Sigmoid colon (tissue), 4 donors: ENCODE measurements at regions not wholly inside any gene's neighbourhood (a gene's known extent, or its start where the extent isn't known, plus 50 kb on each side); places are given as distances from the start of the nearest gene placed in this dataset.

ENCODE experiments used
- CTCF ChIP-seq, 4 experiments: fragments of 450-650 bp in 3 of 4; fragments of 200-600 bp in 1 of 4; IDR thresholded peaks; one replicate each; pipeline ENCODE4 v1.5.1; 2016 to 2019; ENCODE audit warnings: antibody characterized with exemption in 4 of 4, mild to moderate bottlenecking in 3 of 4, moderate library complexity in 2 of 4
- POLR2AphosphoS5 ChIP-seq, 4 donors: sonication (generic); formaldehyde crosslinking; IDR thresholded peaks; one replicate each; pipeline ENCODE4 v1.6.1; 2017; ENCODE audit warnings: antibody characterized with exemption in 4 of 4

DNA sequence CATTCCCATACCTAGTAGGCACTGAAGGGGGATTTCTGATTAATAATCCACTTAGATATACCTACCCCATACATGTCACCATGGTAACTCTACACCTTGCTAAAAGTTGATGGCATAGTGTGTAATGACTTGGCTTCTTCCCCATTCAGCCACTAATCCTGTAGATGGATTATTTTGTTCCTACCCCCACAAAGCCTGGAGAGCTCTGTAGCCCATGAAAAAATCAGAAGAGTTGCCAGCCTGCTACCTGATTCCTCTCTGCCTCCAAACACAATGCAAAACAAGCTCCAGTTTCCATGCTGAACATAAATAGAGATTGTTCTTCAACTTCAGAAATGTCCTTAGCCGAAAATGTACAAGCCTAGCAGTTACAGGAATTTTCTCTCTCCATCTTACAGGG lies 98.9 kb upstream of the PFN2 start:
- TF ChIP-seq CTCF (IDR thresholded peaks at IDR 0.05) = no peak
- TF ChIP-seq POLR2AphosphoS5 (IDR thresholded peaks at IDR 0.05) = no peak
